Fibroblast of villous mesenchyme (primary cell): ENCODE measurements at regions not wholly inside any gene's neighbourhood (a gene's known extent, or its start where the extent isn't known, plus 50 kb on each side); places are given as distances from the start of the nearest gene placed in this dataset.
"Not testable (repeated sequence)": the region's sequence is repeated elsewhere in the genome, so short reads cannot be mapped to it uniquely, and the experiment has no call there.

Source experiments
- DNase-seq: peaks from one replicate; pipeline ENCODE4 v3.0.0-alpha.2; 2010; ENCODE audit warnings: low read depth
- H3K4me3 ChIP-seq: 2 replicates; pipeline ENCODE4 v1.5.1; 2011; ENCODE audit warnings: low read depth, mild to moderate bottlenecking, low read length
- TF ChIP-seq, protein P1 (sequence below): IDR thresholded peaks from 2 replicates; pipeline ENCODE4 v1.5.1; 2012; ENCODE audit warnings: low read depth, mild to moderate bottlenecking, low read length; ENCODE audit not compliant: insufficient read depth

DNA sequence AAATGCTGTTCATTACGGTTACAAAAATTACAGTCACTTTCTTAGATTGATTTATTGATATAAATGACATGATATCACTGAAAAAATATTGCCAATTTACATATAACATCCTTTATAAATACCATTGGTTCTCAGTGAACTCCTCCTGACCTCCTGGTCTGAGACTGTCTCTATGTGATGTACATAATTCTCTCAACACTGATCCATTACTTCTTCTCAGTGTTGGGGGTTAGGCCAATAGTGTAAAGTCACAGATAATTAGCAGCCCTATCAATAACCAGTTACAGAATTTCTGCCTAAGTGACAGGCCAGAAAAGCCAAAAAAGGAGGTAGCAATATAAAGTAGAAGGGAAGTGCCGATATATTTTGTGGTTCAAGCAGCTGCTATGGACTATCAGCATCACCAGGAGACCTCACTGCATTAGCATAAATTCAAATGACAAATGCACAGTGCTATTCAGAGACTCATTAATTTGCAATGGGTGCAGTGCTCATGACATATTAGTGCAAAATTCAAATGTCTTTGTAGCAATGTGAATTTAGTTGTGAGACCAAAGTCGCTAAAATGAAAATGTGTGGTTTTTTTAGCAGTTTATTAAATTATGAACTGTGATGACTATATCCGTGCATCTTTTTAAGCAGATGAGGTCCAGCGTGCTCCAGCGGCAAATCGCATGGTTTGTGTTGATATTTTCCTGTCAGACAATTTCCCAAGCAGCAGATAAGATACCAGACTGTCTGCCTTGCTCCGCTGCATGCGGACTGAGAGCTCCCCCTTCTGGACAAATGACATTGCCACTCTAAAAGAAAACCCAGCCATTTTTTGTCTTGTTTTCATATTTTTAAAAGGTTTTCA lies 144.6 kb downstream of the CETN3 start:
- TF ChIP-seq, protein P1, sequence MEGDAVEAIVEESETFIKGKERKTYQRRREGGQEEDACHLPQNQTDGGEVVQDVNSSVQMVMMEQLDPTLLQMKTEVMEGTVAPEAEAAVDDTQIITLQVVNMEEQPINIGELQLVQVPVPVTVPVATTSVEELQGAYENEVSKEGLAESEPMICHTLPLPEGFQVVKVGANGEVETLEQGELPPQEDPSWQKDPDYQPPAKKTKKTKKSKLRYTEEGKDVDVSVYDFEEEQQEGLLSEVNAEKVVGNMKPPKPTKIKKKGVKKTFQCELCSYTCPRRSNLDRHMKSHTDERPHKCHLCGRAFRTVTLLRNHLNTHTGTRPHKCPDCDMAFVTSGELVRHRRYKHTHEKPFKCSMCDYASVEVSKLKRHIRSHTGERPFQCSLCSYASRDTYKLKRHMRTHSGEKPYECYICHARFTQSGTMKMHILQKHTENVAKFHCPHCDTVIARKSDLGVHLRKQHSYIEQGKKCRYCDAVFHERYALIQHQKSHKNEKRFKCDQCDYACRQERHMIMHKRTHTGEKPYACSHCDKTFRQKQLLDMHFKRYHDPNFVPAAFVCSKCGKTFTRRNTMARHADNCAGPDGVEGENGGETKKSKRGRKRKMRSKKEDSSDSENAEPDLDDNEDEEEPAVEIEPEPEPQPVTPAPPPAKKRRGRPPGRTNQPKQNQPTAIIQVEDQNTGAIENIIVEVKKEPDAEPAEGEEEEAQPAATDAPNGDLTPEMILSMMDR: peak; percentile 96
- peak; percentile 77 for DNase-seq
- no peak overlapping the region for H3K4me3 ChIP-seq

DNA sequence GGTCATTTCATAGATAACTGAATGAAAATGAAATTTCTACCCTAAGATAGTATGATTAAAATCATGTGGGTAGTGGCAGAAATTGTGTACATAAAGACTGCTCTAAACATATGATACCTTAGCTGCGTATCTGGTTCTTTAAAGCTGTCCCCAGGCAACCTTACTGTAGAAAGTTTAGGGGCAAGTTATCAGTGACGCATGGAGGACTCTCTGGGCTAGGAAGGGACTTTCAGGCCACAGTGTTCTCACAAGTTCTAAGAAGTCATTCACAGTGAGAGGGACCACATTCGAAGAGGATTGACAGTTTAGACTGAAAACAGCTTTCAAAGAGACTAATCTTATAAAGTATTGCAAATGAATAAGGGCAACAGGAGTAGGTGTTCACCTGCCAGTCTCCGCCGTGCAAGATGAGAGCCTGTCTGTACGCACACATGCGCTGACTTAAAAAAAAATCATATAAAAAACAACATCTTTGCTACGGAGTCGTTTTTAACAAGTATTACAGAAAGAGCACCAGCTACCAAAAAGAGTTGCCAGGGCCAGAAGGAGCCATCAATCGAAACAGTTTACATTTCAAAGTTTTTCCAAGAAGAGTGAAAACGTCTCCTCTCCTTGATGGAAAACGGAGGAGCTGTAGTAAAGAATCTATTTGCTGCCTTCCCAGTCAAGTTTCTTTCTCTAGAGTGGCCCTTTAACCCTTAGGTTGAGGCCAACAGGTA lies 146.3 kb downstream of the CETN3 start:
- H3K4me3 ChIP-seq: no peak overlapping the region
- no peak for DNase-seq
- TF ChIP-seq, protein P1: no peak

DNA sequence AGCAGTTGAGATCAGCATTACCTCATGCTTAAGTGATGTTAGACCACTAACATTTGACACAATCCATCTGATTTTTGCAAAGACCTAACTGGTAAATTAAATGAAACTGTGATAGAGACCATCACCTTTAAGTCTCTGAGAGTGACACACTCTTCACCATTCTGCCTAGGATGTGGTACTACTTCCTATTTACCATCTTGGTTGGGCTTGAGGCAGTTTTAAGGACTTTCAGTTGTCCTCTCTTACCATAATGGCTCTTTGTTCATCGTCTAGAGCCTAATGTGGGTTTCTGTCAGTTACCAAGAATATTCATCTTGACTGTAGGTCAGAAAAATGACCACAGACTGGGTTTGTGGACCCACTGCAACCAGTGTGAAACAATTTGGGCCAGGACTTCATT lies 158.1 kb downstream of the CETN3 start:
- TF ChIP-seq, protein P1: no peak
- H3K4me3 ChIP-seq: no peak overlapping the region
- no peak for DNase-seq

DNA sequence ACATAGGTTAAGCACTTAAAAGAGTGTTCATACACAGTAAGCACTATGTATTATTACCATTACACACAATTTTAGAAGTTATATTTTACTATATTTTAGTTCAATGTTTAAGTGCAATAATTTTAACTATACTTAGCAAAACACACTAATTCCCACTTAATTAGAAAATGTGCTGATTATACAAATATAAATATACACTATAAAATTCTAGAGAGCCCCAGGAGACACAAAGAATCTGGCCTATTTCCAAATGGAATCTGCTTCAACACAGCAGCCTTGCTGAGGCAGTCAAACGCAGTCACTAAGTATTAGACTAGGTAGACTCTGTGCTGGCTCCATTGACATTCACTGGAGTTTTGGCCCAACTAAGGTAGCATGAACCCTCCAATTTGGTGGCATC lies 160.9 kb downstream of the CETN3 start:
- H3K4me3 ChIP-seq: no peak overlapping the region
- TF ChIP-seq, protein P1: no peak
- DNase-seq: no peak

DNA sequence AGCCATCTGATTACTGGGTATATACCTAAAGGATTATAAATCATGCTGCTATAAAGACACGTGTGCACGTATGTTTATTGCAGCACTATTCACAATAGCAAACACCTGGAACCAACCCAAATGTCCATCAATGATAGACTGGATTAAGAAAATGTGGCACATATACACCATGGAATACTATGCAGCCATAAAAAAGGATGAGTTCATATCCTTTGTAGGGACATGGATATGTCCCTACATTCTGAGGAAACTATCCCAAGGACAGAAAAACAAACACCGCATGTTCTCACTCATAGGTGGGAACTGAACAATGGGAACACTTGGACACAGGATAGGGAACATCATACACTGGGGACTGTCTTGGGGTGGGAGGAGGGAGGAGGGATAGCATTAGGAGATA lies 165.7 kb downstream of the CETN3 start:
- not testable (repeated sequence) for DNase-seq, H3K4me3 ChIP-seq

DNA sequence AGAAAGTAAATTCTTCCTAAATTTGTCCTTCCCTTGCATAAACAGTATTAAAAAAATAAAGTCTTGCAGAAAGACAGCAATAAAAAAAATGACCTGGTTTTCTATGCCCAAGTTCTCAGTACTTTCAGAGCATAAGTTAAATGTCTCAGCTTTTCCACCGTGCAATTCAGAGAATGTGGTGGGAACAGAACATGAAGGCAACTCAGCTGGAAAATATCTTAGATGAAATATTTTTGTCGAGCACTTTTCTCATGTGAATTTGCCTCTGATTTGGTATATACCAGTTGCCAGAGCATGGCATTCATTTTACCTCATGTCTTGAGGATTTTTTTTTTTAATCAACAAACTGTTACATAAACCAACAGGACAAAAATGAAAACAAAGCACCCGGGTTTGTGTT lies 176.1 kb downstream of the CETN3 start:
- TF ChIP-seq, protein P1: no peak
- DNase-seq: peak; percentile 12
- H3K4me3 ChIP-seq: no peak overlapping the region

DNA sequence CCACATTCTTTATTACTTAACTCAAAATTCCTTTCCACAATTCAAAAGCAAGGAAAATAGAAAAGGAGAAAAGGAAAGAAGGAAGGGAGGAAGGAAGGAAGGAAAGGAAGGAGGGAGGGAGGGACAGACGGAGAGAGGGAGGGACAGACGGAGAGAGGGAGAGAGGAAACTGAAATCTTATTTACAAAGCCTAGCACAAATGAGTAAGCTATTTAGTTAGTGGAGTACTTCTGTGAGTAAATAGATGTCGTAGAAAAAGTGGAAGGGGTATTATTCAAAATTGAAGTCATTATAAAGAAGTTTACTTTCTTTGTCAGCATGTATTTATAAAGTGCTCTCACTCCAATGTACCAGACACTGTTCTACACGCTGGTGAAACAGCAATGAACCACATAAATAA lies 177.9 kb downstream of the CETN3 start:
- DNase-seq: no peak
- no peak overlapping the region for H3K4me3 ChIP-seq
- TF ChIP-seq, protein P1: no peak
